B cell (primary cell): ENCODE measurements at regions not wholly inside any gene's neighbourhood (a gene's known extent, or its start where the extent isn't known, plus 50 kb on each side); places are given as distances from the start of the nearest gene placed in this dataset.

ENCODE experiments used
- ATAC-seq: fragments of 200-7000 bp; cut with Tn5 transposase; one replicate; pipeline ENCODE4 v1.10.0; 2021; ENCODE audit warnings: low read depth, mild to moderate bottlenecking, moderate number of reproducible peaks, moderate library complexity
- CTCF ChIA-PET: fragments of 350-600 bp; sonication (Branson Sonifier 250); formaldehyde crosslinking; loops from one replicate; lab custom pipeline; 2021; ENCODE audit warnings: antibody characterized with exemption, inconsistent platforms; lab: Charles Lee
- POLR2A ChIA-PET: fragments of 350-600 bp; sonication (Branson Sonifier 250); formaldehyde crosslinking; loops from one replicate; lab custom pipeline; 2021; ENCODE audit warnings: antibody characterized with exemption; lab: Charles Lee
- DNase-seq: peaks from one replicate; pipeline ENCODE4 v3.0.0; 2013
- H2AFZ ChIP-seq: 2 replicates; pipeline ENCODE4 v1.6.1; 2012; ENCODE audit warnings: mild to moderate bottlenecking, low read depth, low read length; ENCODE audit not compliant: insufficient read depth, poor library complexity, severe bottlenecking
- H3K27ac ChIP-seq, 2 donors: 1 replicate in 1 of 2; 2 replicates in 1 of 2; pipeline ENCODE4 v1.5.1; 2012 to 2013; ENCODE audit warnings: low read length in 2 of 2, mild to moderate bottlenecking in 2 of 2, moderate library complexity in 1 of 2
- H3K27me3 ChIP-seq, 4 experiments: fragments of 200-600 bp in 1 of 4; sonication (generic) in 1 of 4; replicated peaks in 1 of 4; 1 replicate in 2 of 4; 2 replicates in 2 of 4; pipeline versions ENCODE4 v1.6.1 to v1.7.0; 2013 to 2016; ENCODE audit warnings: low read length in 3 of 4, mild to moderate bottlenecking in 2 of 4, mixed read lengths in 1 of 4, moderate library complexity in 1 of 4; ENCODE audit not compliant: insufficient read depth in 4 of 4, control insufficient read depth in 3 of 4; ENCODE audit errors: control extremely low read depth in 1 of 4
- H3K36me3 ChIP-seq, 2 experiments: replicated peaks in 1 of 2; 1 replicate in 1 of 2; 2 replicates in 1 of 2; pipeline versions ENCODE4 v1.6.1 to v1.7.1; 2013; ENCODE audit warnings: low read length in 1 of 2; ENCODE audit not compliant: insufficient read depth in 2 of 2, control insufficient read depth in 1 of 2; ENCODE audit errors: control extremely low read depth in 1 of 2, extremely low read depth in 1 of 2
- H3K4me1 ChIP-seq, 2 donors: fragments of 200-600 bp in 1 of 2; sonication (generic) in 1 of 2; 1 replicate in 1 of 2; 2 replicates in 1 of 2; pipeline versions ENCODE4 v1.5.1 to v1.6.1; 2013 to 2017; ENCODE audit warnings: low read length in 2 of 2; ENCODE audit not compliant: control insufficient read depth in 2 of 2, insufficient read depth in 2 of 2
- H3K4me2 ChIP-seq: replicated peaks from 2 replicates; pipeline ENCODE3; 2012; ENCODE audit warnings: mild to moderate bottlenecking, low read depth, low read length; ENCODE audit not compliant: poor library complexity, severe bottlenecking
- H3K4me3 ChIP-seq, 5 experiments: fragments of 200-600 bp in 1 of 5; sonication (generic) in 1 of 5; 1 replicate in 3 of 5; 2 replicates in 2 of 5; pipeline versions ENCODE4 v1.5.1 to v1.7.0; 2011 to 2016; ENCODE audit warnings: low read length in 4 of 5, mild to moderate bottlenecking in 4 of 5, low read depth in 2 of 5, control low read depth in 1 of 5, moderate library complexity in 1 of 5; ENCODE audit not compliant: insufficient read depth in 1 of 5; ENCODE audit errors: control extremely low read depth in 1 of 5, extremely low read depth in 1 of 5
- H3K79me2 ChIP-seq: fragments of 200-600 bp; sonication (generic); one replicate; pipeline ENCODE4 v1.6.0; 2016; ENCODE audit warnings: low read length; ENCODE audit not compliant: control insufficient read depth, insufficient read depth
- H3K9ac ChIP-seq: fragments of 200-600 bp; sonication (generic); 2 replicates; pipeline ENCODE4 v1.6.1; 2017; ENCODE audit warnings: mild to moderate bottlenecking, low read length, moderate library complexity
- H3K9me3 ChIP-seq, 3 donors: one replicate each; pipeline versions ENCODE4 v1.6.1 to v1.7.1; 2013; ENCODE audit warnings: low read length in 2 of 3; ENCODE audit not compliant: control insufficient read depth in 2 of 3, insufficient read depth in 1 of 3; ENCODE audit errors: control extremely low read depth in 1 of 3
- H4K20me1 ChIP-seq: 2 replicates; pipeline ENCODE4 v1.6.0; 2012; ENCODE audit warnings: mild to moderate bottlenecking, low read length; ENCODE audit not compliant: insufficient read depth, control insufficient read depth, poor library complexity, severe bottlenecking
- H3K27ac Mint-ChIP-seq: one replicate; pipeline ENCODE4 v1.8.0; 2021; ENCODE audit warnings: mixed read lengths
- H3K27me3 Mint-ChIP-seq: one replicate; pipeline ENCODE4 v1.8.0; 2021; ENCODE audit warnings: mixed read lengths
- H3K4me1 Mint-ChIP-seq: one replicate; pipeline ENCODE4 v1.8.0; 2021; ENCODE audit warnings: mixed read lengths
- H3K4me3 Mint-ChIP-seq: one replicate; pipeline ENCODE4 v1.8.0; 2021; ENCODE audit warnings: mixed read lengths
- H3K9me3 Mint-ChIP-seq: one replicate; pipeline ENCODE4 v1.8.0; 2022; ENCODE audit warnings: mixed read lengths; ENCODE audit not compliant: insufficient read depth
- EZH2 ChIP-seq: IDR thresholded peaks from 2 replicates; pipeline ENCODE4 v1.6.1; 2012; ENCODE audit warnings: borderline replicate concordance, low read depth, mild to moderate bottlenecking, moderate library complexity, low read length; ENCODE audit not compliant: insufficient read depth, poor library complexity, severe bottlenecking
- WGBS: methylation state at CpG from one replicate; pipeline ENCODE4 v1.1.5; 2013; ENCODE audit warnings: missing lambda C conversion rate; ENCODE audit not compliant: insufficient coverage; 5-methylcytosine and 5-hydroxymethylcytosine counted together
- intact Hi-C: fragments of 100-400 bp; cut with micrococcal nuclease; formaldehyde crosslinking; loops from one replicate; pipeline ENCODE4 v1.10.0; 2022
- TF ChIP-seq, protein P1 (sequence below): fragments of 200-600 bp; IDR thresholded peaks from one replicate; pipeline ENCODE4 v1.8.0; 2022; ENCODE audit warnings: antibody characterized with exemption, mild to moderate bottlenecking

DNA sequence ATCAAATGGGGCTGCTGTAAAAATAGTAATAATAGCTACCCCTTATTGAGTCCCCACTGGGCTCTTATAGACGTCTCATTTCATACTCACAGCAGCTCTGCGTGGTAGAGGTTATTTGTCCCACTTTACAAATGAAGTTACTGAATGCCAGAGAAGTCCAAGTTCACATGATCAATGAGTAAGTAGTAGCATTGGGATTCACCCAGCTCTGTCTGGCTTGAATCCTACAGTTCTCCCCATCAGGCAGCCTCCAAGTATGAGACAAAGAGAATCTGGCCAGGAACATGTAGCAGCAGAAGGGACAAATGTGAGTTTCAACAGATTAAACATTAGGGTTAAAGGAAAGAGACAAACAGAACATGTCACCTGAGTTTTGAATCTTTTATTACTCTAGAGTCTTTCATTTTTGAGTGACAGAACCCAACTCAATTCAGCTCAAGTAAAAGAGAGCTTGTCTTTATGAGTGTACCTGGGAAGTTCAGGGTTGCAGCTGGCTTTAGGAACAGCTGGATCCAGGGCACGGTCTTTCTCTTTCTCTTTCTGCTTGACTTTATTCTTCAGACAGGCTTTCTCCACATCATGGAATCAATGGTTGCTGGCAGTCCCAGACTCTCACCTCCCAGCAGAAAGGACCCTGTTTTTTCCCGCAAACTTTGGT is 64.1 kb upstream of the JDP2 start:
- Histone ChIP-seq H3K4me1 (no peaks in the 10 kb centered on the region), H3K4me2 (no peak overlapping the region), H3K36me3 (no peaks in the 10 kb centered on the region), H3K27me3 (peaks cover 0 to 5% (median 0%) of the 10 kb centered on the region in 4 experiments), H3K79me2 (no peaks in the 10 kb centered on the region), H3K27ac (no peak overlapping the region), H3K9me3 (no peaks in the 10 kb centered on the region), H3K4me3 (no peak overlapping the region), H4K20me1 (no peaks in the 10 kb centered on the region), H2AFZ (no peak overlapping the region), H3K9ac (no peak overlapping the region)
- Mint-ChIP-seq H3K4me3 (no peak overlapping the region), H3K4me1 (no peaks in the 10 kb centered on the region), H3K27me3 (peaks cover 4% of the 10 kb centered on the region), H3K27ac (no peak overlapping the region), H3K9me3 (no peaks in the 10 kb centered on the region)
- DNase-seq (no peak), ATAC-seq (no peak)
- ChIA-PET POLR2A (no interaction called here), CTCF (interaction anchor here (1.0 kb wide), 1 partner anchor 49 kb away, joined by 4 read pairs; no protein-coding TSS in a partner anchor)
- TF ChIP-seq, protein P1, sequence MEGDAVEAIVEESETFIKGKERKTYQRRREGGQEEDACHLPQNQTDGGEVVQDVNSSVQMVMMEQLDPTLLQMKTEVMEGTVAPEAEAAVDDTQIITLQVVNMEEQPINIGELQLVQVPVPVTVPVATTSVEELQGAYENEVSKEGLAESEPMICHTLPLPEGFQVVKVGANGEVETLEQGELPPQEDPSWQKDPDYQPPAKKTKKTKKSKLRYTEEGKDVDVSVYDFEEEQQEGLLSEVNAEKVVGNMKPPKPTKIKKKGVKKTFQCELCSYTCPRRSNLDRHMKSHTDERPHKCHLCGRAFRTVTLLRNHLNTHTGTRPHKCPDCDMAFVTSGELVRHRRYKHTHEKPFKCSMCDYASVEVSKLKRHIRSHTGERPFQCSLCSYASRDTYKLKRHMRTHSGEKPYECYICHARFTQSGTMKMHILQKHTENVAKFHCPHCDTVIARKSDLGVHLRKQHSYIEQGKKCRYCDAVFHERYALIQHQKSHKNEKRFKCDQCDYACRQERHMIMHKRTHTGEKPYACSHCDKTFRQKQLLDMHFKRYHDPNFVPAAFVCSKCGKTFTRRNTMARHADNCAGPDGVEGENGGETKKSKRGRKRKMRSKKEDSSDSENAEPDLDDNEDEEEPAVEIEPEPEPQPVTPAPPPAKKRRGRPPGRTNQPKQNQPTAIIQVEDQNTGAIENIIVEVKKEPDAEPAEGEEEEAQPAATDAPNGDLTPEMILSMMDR, result no peak
- no peak for TF ChIP-seq EZH2
- intact Hi-C loops, result no loop called here
- 100% methylated on average over 1 of the region's 4 CpGs for WGBS

DNA sequence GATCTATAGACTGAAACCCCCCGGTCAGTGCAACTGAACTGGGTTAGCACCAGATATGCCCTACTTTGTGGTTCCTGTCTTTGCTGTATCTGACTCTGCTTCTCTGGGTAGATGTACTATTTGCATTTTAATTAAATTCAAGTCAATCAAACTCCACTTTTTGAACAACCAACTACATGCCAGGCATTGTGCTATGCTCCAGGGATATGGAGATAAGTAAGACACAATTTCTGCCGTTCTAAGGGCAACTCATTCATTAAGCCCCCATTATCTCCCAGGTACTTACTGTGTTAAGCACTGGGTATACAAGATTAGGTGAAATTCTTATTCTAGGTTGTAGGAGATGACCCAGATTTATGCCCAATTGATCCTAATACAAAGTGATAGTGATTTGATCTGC is 62.7 kb upstream of the JDP2 start:
- Mint-ChIP-seq H3K4me3 (no peak overlapping the region), H3K9me3 (no peaks in the 10 kb centered on the region), H3K27ac (no peak overlapping the region), H3K27me3 (peaks cover 4% of the 10 kb centered on the region), H3K4me1 (no peaks in the 10 kb centered on the region)
- no peak for TF ChIP-seq EZH2
- TF ChIP-seq, protein P1, result no peak
- Histone ChIP-seq H3K27ac (no peak overlapping the region), H3K9me3 (no peaks in the 10 kb centered on the region), H3K4me1 (no peaks in the 10 kb centered on the region), H3K36me3 (no peaks in the 10 kb centered on the region), H2AFZ (no peak overlapping the region), H3K79me2 (no peaks in the 10 kb centered on the region), H3K27me3 (peaks cover 0 to 5% (median 0%) of the 10 kb centered on the region in 4 experiments), H3K4me3 (no peak overlapping the region), H3K9ac (no peak overlapping the region), H3K4me2 (no peak overlapping the region), H4K20me1 (no peaks in the 10 kb centered on the region)
- POLR2A ChIA-PET, result no interaction called here
- CTCF ChIA-PET, result interaction anchor here (0.6 kb wide), 1 partner anchor 17 kb away, joined by 3 read pairs; no protein-coding TSS in a partner anchor
- ATAC-seq (no peak), DNase-seq (no peak)
- WGBS, result 100% methylated on average over 1 of the region's 2 CpGs
- intact Hi-C loops, result no loop called here
